Lower lobe of right lung (tissue), 2 donors: ENCODE measurements at regions not wholly inside any gene's neighbourhood (a gene's known extent, or its start where the extent isn't known, plus 50 kb on each side); places are given as distances from the start of the nearest gene placed in this dataset.

Experiments
- ATAC-seq, 2 donors: fragments of 200-7000 bp; cut with Tn5 transposase; one replicate each; pipeline ENCODE4 v1.9.1; 2020 to 2022; ENCODE audit warnings: mild to moderate bottlenecking in 2 of 2, moderate library complexity in 2 of 2
- DNase-seq: peaks from one replicate; pipeline ENCODE4 v3.0.0-alpha.2; 2020
- H3K27ac ChIP-seq: fragments of 200-600 bp; one replicate; pipeline ENCODE4 v1.8.0; 2022
- H3K27me3 ChIP-seq: fragments of 200-600 bp; one replicate; pipeline ENCODE4 v1.8.0; 2022; ENCODE audit warnings: low read depth
- H3K36me3 ChIP-seq: fragments of 200-600 bp; one replicate; pipeline ENCODE4 v1.8.0; 2022; ENCODE audit warnings: mild to moderate bottlenecking
- H3K4me1 ChIP-seq: fragments of 200-600 bp; one replicate; pipeline ENCODE4 v1.8.0; 2022
- H3K4me3 ChIP-seq: fragments of 200-600 bp; one replicate; pipeline ENCODE4 v1.8.0; 2022; ENCODE audit warnings: mild to moderate bottlenecking
- H3K9me3 ChIP-seq: fragments of 200-600 bp; one replicate; pipeline ENCODE4 v1.8.0; 2022
- intact Hi-C: fragments of 100-400 bp; cut with DNase I; formaldehyde crosslinking; loops from one replicate; pipeline ENCODE4 v1.11.0; 2022
- TF ChIP-seq, protein P1 (sequence below): fragments of 200-600 bp; IDR thresholded peaks from one replicate; pipeline ENCODE4 v1.8.0; 2022; ENCODE audit warnings: antibody characterized with exemption, mild to moderate bottlenecking
- donor health status: DM: no; HTN: yes; CAD: no; lungs with severe emphysema.

- H3K4me3 ChIP-seq, result no peak overlapping the region
- DNase-seq (no peak), ATAC-seq (no peak)
- H3K9me3 ChIP-seq, result no peaks in the 10 kb centered on the region
- no peaks in the 10 kb centered on the region for H3K36me3 ChIP-seq
- TF ChIP-seq, protein P1, sequence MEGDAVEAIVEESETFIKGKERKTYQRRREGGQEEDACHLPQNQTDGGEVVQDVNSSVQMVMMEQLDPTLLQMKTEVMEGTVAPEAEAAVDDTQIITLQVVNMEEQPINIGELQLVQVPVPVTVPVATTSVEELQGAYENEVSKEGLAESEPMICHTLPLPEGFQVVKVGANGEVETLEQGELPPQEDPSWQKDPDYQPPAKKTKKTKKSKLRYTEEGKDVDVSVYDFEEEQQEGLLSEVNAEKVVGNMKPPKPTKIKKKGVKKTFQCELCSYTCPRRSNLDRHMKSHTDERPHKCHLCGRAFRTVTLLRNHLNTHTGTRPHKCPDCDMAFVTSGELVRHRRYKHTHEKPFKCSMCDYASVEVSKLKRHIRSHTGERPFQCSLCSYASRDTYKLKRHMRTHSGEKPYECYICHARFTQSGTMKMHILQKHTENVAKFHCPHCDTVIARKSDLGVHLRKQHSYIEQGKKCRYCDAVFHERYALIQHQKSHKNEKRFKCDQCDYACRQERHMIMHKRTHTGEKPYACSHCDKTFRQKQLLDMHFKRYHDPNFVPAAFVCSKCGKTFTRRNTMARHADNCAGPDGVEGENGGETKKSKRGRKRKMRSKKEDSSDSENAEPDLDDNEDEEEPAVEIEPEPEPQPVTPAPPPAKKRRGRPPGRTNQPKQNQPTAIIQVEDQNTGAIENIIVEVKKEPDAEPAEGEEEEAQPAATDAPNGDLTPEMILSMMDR, result no peak
- intact Hi-C loops, result no loop called here
- no peak overlapping the region for H3K27ac ChIP-seq
- H3K27me3 ChIP-seq, result no peaks in the 10 kb centered on the region
- no peaks in the 10 kb centered on the region for H3K4me1 ChIP-seq
Observed at GRCh38 chr21:16318651-16319300, 589.0 kb downstream of the USP25 start.

- intact Hi-C loops, result no loop called here
- TF ChIP-seq, protein P1, result no peak
Observed at GRCh38 chr21:16320110-16320509, 590.3 kb downstream of the USP25 start.

DNA sequence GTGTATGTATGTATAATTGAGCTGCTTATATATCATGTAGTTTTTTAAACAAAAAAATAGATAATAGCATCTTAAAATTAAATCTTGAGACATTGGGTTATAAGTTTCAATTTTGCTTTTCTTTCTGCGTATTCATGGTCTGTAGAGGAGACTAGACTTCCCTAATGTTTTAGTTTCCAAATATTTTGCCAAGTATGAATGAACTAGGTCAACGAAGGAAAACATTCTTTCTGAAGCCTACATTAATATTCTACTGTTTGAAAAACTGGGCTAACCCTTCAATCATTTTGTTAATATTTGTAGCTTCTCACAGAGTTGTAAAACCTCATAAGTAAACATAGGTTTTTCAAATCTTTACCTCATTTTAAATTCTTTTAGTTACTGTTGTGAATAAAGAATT, 592.7 kb downstream of the USP25 start:
- Histone ChIP-seq H3K27me3 (no peaks in the 10 kb centered on the region), H3K27ac (no peak overlapping the region)
- TF ChIP-seq, protein P1, result no peak

More at GRCh38 chr21:16320110-16320509, 590.3 kb downstream of the USP25 start:
- no peak overlapping the region for H3K4me3 ChIP-seq
- H3K36me3 ChIP-seq, result no peaks in the 10 kb centered on the region
- H3K27ac ChIP-seq, result no peak overlapping the region
- H3K4me1 ChIP-seq, result no peaks in the 10 kb centered on the region
- H3K9me3 ChIP-seq, result no peaks in the 10 kb centered on the region
- H3K27me3 ChIP-seq, result no peaks in the 10 kb centered on the region
- ATAC-seq (no peak), DNase-seq (no peak)

DNA sequence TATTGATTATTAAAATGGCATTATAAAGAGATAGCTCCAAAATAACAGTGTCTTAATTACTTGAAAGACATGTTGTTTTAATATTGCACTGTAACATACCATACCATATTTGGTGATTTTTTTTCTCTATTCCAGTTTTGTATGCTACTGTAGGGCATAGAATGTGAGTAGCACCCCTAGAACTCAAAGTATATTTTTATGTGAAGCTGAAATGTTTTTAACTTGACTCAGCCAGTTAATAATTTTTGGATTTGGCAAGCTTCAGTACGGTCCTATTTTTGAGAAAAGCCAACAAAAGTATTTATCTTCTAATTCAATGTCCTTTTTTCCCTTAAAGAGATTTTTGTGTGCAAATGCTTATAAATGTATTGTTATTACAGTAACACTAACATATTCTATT, 593.8 kb downstream of the USP25 start:
- no peak for ATAC-seq
- DNase-seq, result no peak
- no peak overlapping the region for H3K27ac ChIP-seq
- H3K4me1 ChIP-seq, result no peaks in the 10 kb centered on the region
- TF ChIP-seq, protein P1, result no peak
- no peaks in the 10 kb centered on the region for H3K27me3 ChIP-seq
- no peaks in the 10 kb centered on the region for H3K9me3 ChIP-seq
- H3K36me3 ChIP-seq, result no peaks in the 10 kb centered on the region
- no peak overlapping the region for H3K4me3 ChIP-seq
- intact Hi-C loops, result no loop called here

More for the DNA sequence above, 592.7 kb downstream of the USP25 start:
- Histone ChIP-seq H3K4me1 (no peaks in the 10 kb centered on the region), H3K36me3 (no peaks in the 10 kb centered on the region), H3K9me3 (no peaks in the 10 kb centered on the region), H3K4me3 (no peak overlapping the region)
- ATAC-seq, result no peak
- no peak for DNase-seq
- intact Hi-C loops, result no loop called here

GRCh38 chr21:16324630-16325029, 594.8 kb downstream of the USP25 start:
- intact Hi-C loops, result no loop called here
- Histone ChIP-seq H3K36me3 (no peaks in the 10 kb centered on the region), H3K27me3 (no peaks in the 10 kb centered on the region), H3K27ac (no peak overlapping the region), H3K4me1 (no peaks in the 10 kb centered on the region), H3K4me3 (no peak overlapping the region), H3K9me3 (no peaks in the 10 kb centered on the region)
- TF ChIP-seq, protein P1, result no peak
- DNase-seq (no peak), ATAC-seq (no peak)
